Mucosa of descending colon (tissue), 3 donors: ENCODE measurements at regions not wholly inside any gene's neighbourhood (a gene's known extent, or its start where the extent isn't known, plus 50 kb on each side); places are given as distances from the start of the nearest gene placed in this dataset.

Source experiments
- ATAC-seq: fragments of 200-7000 bp; cut with Tn5 transposase; one replicate; pipeline ENCODE4 v1.9.1; 2020; ENCODE audit warnings: mild to moderate bottlenecking, moderate library complexity
- DNase-seq, 3 donors: peaks; one replicate each; pipeline ENCODE4 v3.0.0-alpha.2; 2020
- H3K36me3 ChIP-seq: fragments of 200-600 bp; one replicate; pipeline ENCODE4 v1.8.0; 2021; ENCODE audit warnings: low read depth, mild to moderate bottlenecking
- H3K4me1 ChIP-seq: fragments of 200-600 bp; one replicate; pipeline ENCODE4 v1.8.0; 2021; ENCODE audit warnings: low read depth, mild to moderate bottlenecking
- H3K4me3 ChIP-seq: fragments of 200-600 bp; one replicate; pipeline ENCODE4 v1.8.0; 2021; ENCODE audit warnings: mild to moderate bottlenecking
- H3K9me3 ChIP-seq: fragments of 200-600 bp; one replicate; pipeline ENCODE4 v1.8.0; 2021; ENCODE audit warnings: mild to moderate bottlenecking
- intact Hi-C, 2 donors: fragments of 100-400 bp; cut with DNase I in 1 of 2; cut with micrococcal nuclease in 1 of 2; formaldehyde crosslinking; loops; one replicate each; pipeline versions ENCODE4 v1.11.0 to v1.11.1; 2022; cut with DNase I, micrococcal nuclease
- TF ChIP-seq, protein P1 (sequence below): fragments of 200-600 bp; IDR thresholded peaks from one replicate; pipeline ENCODE4 v1.8.0; 2022; ENCODE audit warnings: antibody characterized with exemption, mild to moderate bottlenecking
- donor health status: DM: no; HTN: no; CAD: no; lungs with moderate emphysema.
- donor health status: DM: no; HTN: no; CAD: no.
- donor health status: DM: no; HTN: yes; CAD: no.

- TF ChIP-seq, protein P1, sequence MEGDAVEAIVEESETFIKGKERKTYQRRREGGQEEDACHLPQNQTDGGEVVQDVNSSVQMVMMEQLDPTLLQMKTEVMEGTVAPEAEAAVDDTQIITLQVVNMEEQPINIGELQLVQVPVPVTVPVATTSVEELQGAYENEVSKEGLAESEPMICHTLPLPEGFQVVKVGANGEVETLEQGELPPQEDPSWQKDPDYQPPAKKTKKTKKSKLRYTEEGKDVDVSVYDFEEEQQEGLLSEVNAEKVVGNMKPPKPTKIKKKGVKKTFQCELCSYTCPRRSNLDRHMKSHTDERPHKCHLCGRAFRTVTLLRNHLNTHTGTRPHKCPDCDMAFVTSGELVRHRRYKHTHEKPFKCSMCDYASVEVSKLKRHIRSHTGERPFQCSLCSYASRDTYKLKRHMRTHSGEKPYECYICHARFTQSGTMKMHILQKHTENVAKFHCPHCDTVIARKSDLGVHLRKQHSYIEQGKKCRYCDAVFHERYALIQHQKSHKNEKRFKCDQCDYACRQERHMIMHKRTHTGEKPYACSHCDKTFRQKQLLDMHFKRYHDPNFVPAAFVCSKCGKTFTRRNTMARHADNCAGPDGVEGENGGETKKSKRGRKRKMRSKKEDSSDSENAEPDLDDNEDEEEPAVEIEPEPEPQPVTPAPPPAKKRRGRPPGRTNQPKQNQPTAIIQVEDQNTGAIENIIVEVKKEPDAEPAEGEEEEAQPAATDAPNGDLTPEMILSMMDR, result no peak
- Histone ChIP-seq H3K4me1 (peaks cover 5% of the 10 kb centered on the region), H3K36me3 (no peaks in the 10 kb centered on the region), H3K4me3 (no peak overlapping the region), H3K9me3 (peaks cover 10% of the 10 kb centered on the region)
- no peak for DNase-seq
- peak; percentile 82 for ATAC-seq
- intact Hi-C loops, result no loop called here
Observed at GRCh38 chr10:119996944-119997343, 104.4 kb downstream of the SEC23IP start.

- no peak overlapping the region for H3K4me3 ChIP-seq
Observed at GRCh38 chr10:119997429-119997828, 104.9 kb downstream of the SEC23IP start.

GRCh38 chr10:120002785-120003184 lies 110.3 kb downstream of the SEC23IP start:
- H3K4me3 ChIP-seq, result no peak overlapping the region

More at GRCh38 chr10:119997429-119997828, 104.9 kb downstream of the SEC23IP start:
- no peak for DNase-seq
- peak; percentile 10 for ATAC-seq
- H3K36me3 ChIP-seq, result no peaks in the 10 kb centered on the region
- H3K9me3 ChIP-seq, result peaks cover 10% of the 10 kb centered on the region
- H3K4me1 ChIP-seq, result peaks cover 5% of the 10 kb centered on the region
- TF ChIP-seq, protein P1, result no peak
- intact Hi-C loops, result no loop called here

DNA sequence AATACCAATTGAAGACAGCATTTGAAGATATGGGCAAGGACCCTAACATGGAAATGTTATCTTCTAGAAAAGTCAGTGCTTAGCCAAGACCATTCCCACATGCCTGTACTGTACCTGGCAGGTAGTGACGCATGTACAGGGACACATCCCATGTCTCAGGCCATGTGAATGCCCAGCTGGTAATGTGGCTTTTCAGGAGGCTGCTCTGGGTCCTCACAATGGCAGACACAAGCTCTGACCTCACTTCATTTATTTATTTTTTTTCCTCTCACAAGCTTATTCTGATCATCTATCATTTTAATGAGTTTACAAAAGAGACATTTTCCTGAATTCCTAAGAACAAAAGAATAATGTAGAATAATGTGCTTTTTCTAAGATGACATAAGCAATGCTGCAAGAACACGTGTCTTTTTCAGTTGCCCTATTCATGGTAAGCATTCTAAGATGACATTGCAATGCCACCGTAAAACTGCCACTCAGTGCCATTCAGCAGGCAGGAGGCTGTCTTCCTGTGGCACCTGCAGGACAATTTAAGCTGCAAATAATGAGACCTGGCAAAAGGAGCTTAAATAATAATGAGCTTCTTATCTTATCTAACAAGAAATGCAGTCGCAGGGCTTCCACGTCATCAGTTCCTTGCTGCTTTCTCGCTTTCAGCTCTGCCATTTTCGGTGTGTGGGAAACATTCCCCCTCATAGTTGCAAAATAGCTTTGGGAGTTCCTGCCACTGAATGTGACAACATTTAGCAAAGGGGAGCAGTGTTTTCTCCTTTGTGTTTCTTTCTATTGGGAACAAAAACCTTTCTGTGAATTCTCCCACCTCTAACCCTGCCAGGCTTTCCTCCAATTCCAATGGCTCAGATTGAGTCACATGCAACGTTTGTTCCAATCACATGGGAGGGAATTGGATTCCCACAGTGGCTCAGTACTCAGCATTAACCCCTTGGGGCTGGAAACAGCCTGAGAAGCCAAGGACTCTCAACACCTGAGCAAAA lies 113.0 kb downstream of the SEC23IP start:
- Histone ChIP-seq H3K4me1 (no peaks in the 10 kb centered on the region), H3K36me3 (no peaks in the 10 kb centered on the region), H3K4me3 (no peak overlapping the region), H3K9me3 (no peaks in the 10 kb centered on the region)
- intact Hi-C loops, result no loop called here
- TF ChIP-seq, protein P1, result no peak
- DNase-seq (no peak), ATAC-seq (no peak)

More at GRCh38 chr10:120002785-120003184, 110.3 kb downstream of the SEC23IP start:
- DNase-seq (no peak), ATAC-seq (no peak)
- TF ChIP-seq, protein P1, result no peak
- intact Hi-C loops, result no loop called here
- Histone ChIP-seq H3K9me3 (no peaks in the 10 kb centered on the region), H3K4me1 (no peaks in the 10 kb centered on the region), H3K36me3 (no peaks in the 10 kb centered on the region)

GRCh38 chr10:120007261-120007660 lies 114.7 kb downstream of the SEC23IP start:
- ATAC-seq, result no peak
- intact Hi-C loops, result no loop called here
- Histone ChIP-seq H3K4me1 (no peaks in the 10 kb centered on the region), H3K9me3 (no peaks in the 10 kb centered on the region), H3K4me3 (no peak overlapping the region), H3K36me3 (no peaks in the 10 kb centered on the region)
- TF ChIP-seq, protein P1, result no peak
- no peak for DNase-seq
